Right ventricle myocardium superior (tissue), 1 donor: ENCODE measurements at regions not wholly inside any gene's neighbourhood (a gene's known extent, or its start where the extent isn't known, plus 50 kb on each side); places are given as distances from the start of the nearest gene placed in this dataset.

ENCODE experiments used
- ATAC-seq: fragments of 200-7000 bp; cut with Tn5 transposase; one replicate; pipeline ENCODE4 v1.9.1; 2020; ENCODE audit warnings: mild to moderate bottlenecking; ENCODE audit not compliant: poor library complexity
- DNase-seq: peaks from one replicate; pipeline ENCODE4 v3.0.0-alpha.2; 2020
- intact Hi-C: fragments of 100-400 bp; cut with DNase I; formaldehyde crosslinking; loops from one replicate; pipeline ENCODE4 v1.11.2; 2022
- donor health status: DM: no; HTN: yes; CAD: no; lungs with severe emphysema.

GRCh38 chr15:62745621-62746225 is 296.8 kb upstream of the TPM1 start:
- no peak for ATAC-seq
- DNase-seq = no peak
- intact Hi-C loops = no loop called here

GRCh38 chr15:62748196-62748595 is 294.4 kb upstream of the TPM1 start:
- ATAC-seq = no peak
- no peak for DNase-seq
- intact Hi-C loops = no loop called here

- DNase-seq (no peak), ATAC-seq (no peak)
- intact Hi-C loops = no loop called here
Measured at GRCh38 chr15:62749036-62749815, 293.3 kb upstream of the TPM1 start.

- intact Hi-C loops = no loop called here
- DNase-seq = no peak
- no peak for ATAC-seq
Measured at GRCh38 chr15:62750471-62750870, 292.1 kb upstream of the TPM1 start.

- ATAC-seq = no peak
- DNase-seq = peak; percentile 52
- intact Hi-C loops = no loop called here
Measured at GRCh38 chr15:62752657-62753517, 289.7 kb upstream of the TPM1 start.

- no peak for ATAC-seq
- intact Hi-C loops = no loop called here
Measured at GRCh38 chr15:62753518-62754221, 288.9 kb upstream of the TPM1 start.

GRCh38 chr15:62756326-62756994 is 286.1 kb upstream of the TPM1 start:
- intact Hi-C loops = no loop called here
- no peak for ATAC-seq

More at GRCh38 chr15:62753518-62754221, 288.9 kb upstream of the TPM1 start:
- no peak for DNase-seq

GRCh38 chr15:62756995-62757360 is 285.6 kb upstream of the TPM1 start:
- intact Hi-C loops = no loop called here
- ATAC-seq = no peak

More at GRCh38 chr15:62756326-62756994, 286.1 kb upstream of the TPM1 start:
- no peak for DNase-seq

GRCh38 chr15:62757535-62757934 is 285.0 kb upstream of the TPM1 start:
- no peak for DNase-seq
- ATAC-seq = no peak
- intact Hi-C loops = no loop called here

More at GRCh38 chr15:62756995-62757360, 285.6 kb upstream of the TPM1 start:
- no peak for DNase-seq

- DNase-seq (no peak), ATAC-seq (peak; percentile 80)
- intact Hi-C loops = no loop called here
Measured at GRCh38 chr15:62758126-62758951, 284.2 kb upstream of the TPM1 start.

- ATAC-seq (peak; percentile 9), DNase-seq (no peak)
- intact Hi-C loops = no loop called here
Measured at GRCh38 chr15:62758952-62759349, 283.6 kb upstream of the TPM1 start.

GRCh38 chr15:62760538-62760937 is 282.0 kb upstream of the TPM1 start:
- no peak for ATAC-seq
- intact Hi-C loops = no loop called here
- no peak for DNase-seq

- intact Hi-C loops = no loop called here
- peak; percentile 37 for ATAC-seq
Measured at GRCh38 chr15:62765916-62766315, 276.6 kb upstream of the TPM1 start.

GRCh38 chr15:62766599-62766998 is 275.9 kb upstream of the TPM1 start:
- ATAC-seq (peak; percentile 31), DNase-seq (no peak)
- intact Hi-C loops = no loop called here

More at GRCh38 chr15:62765916-62766315, 276.6 kb upstream of the TPM1 start:
- DNase-seq = no peak

GRCh38 chr15:62769604-62770003 is 272.9 kb upstream of the TPM1 start:
- DNase-seq (no peak), ATAC-seq (no peak)
- intact Hi-C loops = no loop called here

- DNase-seq (no peak), ATAC-seq (no peak)
- intact Hi-C loops = no loop called here
Measured at GRCh38 chr15:62770111-62770660, 272.4 kb upstream of the TPM1 start.

- DNase-seq (no peak), ATAC-seq (no peak)
- intact Hi-C loops = no loop called here
Measured at GRCh38 chr15:62770752-62771151, 271.8 kb upstream of the TPM1 start.
